Motor neuron (in vitro differentiated cells): ENCODE measurements at regions not wholly inside any gene's neighbourhood (a gene's known extent, or its start where the extent isn't known, plus 50 kb on each side); places are given as distances from the start of the nearest gene placed in this dataset.
A peak's percentile ranks its signal among the peaks of the same experiment; 100 is the strongest.

Source experiments
- ATAC-seq, 8 experiments: fragments of 200-7000 bp; cut with Tn5 transposase; replicated peaks in 6 of 8; 2 replicates each; pipeline ENCODE4 v1.8.0; 2021; ENCODE audit warnings: mild to moderate bottlenecking in 8 of 8, moderate library complexity in 8 of 8
- H3K27ac ChIP-seq, 2 donors: fragments of 250-450 bp; sonication (Bioruptor Pico); 2 replicates each; pipeline ENCODE4 v1.9.0; 2021; ENCODE audit warnings: antibody characterized with exemption in 2 of 2, mild to moderate bottlenecking in 2 of 2, moderate library complexity in 1 of 2
- H3K4me1 ChIP-seq, 2 donors: fragments of 250-450 bp; sonication (Bioruptor Pico); replicated peaks in 1 of 2; 2 replicates each; pipeline ENCODE4 v1.6.1; 2021; ENCODE audit warnings: antibody characterized with exemption in 2 of 2, mild to moderate bottlenecking in 2 of 2, moderate library complexity in 1 of 2
- H3K4me3 ChIP-seq, 5 donors: fragments of 250-450 bp; sonication (Bioruptor Pico); 2 replicates each; pipeline ENCODE4 v1.9.0; 2021; ENCODE audit warnings: antibody characterized with exemption in 5 of 5, mild to moderate bottlenecking in 5 of 5, moderate library complexity in 4 of 5
- WGBS, 10 experiments: fragments of 450-650 bp; shearing (Covaris generic); methylation state at CpG; one replicate each; pipeline ENCODE4 v1.0.0; 2022; 5-methylcytosine and 5-hydroxymethylcytosine counted together
- in situ Hi-C, 9 experiments: fragments of 400-800 bp; cut with MboI; loops; one replicate each; pipeline ENCODE4 v1.15.0; 2021; ENCODE audit warnings: low sequenced_read_pairs in 9 of 9, low pct_unique_long_range_greater_than_20kb in 2 of 9; ENCODE audit not compliant: unreplicated experiment in 9 of 9

GRCh38 chr7:81433206-81433605, 336.6 kb downstream of the HGF start:
- in situ Hi-C loops = no loop called here
- 33 to 86% (median 72%) methylated on average over 1 of the region's 1 CpG; no CpG with 5 or more reads in 4 of the 10 experiments for WGBS, 10 experiments
- H3K4me3 ChIP-seq = no peak overlapping the region
- H3K4me1 ChIP-seq = no peaks in the 10 kb centered on the region
- no peak overlapping the region for H3K27ac ChIP-seq
- no peak for ATAC-seq

DNA sequence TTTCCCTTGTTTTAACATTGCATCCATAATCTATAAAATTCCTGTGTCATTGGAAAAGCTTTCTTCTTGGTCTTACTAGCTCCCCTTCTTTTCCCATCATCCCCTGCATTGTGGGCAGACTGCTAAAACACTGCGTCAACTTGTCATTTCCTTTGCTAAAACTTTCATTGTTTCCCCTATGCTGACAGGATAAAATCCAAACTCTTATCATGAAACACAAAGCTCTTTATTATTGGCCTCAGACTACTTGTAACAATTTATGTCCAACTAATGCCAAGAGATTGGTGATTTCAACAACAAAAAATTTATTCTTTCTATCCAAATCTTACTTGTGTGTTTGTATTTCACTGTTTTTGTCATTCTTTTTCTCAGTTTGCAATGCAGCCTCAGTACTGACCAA, 339.1 kb downstream of the HGF start:
- WGBS, 10 experiments = 80 to 100% (median 100%) methylated on average over 1 of the region's 1 CpG; no CpG with 5 or more reads in 1 of the 10 experiments
- Histone ChIP-seq H3K4me1 (no peaks in the 10 kb centered on the region), H3K27ac (no peak overlapping the region), H3K4me3 (no peak overlapping the region)
- no peak for ATAC-seq
- in situ Hi-C loops = no loop called here

- Histone ChIP-seq H3K4me3 (no peak overlapping the region), H3K27ac (no peak overlapping the region), H3K4me1 (no peaks in the 10 kb centered on the region)
- 57 to 100% (median 80%) methylated on average over 1 to 5 of the region's 6 CpGs for WGBS, 10 experiments
- ATAC-seq = no peak
- in situ Hi-C loops = no loop called here
These were observed 339.7 kb downstream of the HGF start for GRCh38 chr7:81430150-81430549.

- WGBS, 10 experiments = 17 to 94% (median 75%) methylated on average over 1 to 2 of the region's 2 CpGs; no CpG with 5 or more reads in 2 of the 10 experiments
- peak in 1 of 8 experiments; percentile 41 for ATAC-seq
- no peak overlapping the region for H3K4me3 ChIP-seq
- in situ Hi-C loops = no loop called here
- H3K27ac ChIP-seq = no peak overlapping the region
- H3K4me1 ChIP-seq = no peaks in the 10 kb centered on the region
These were observed 342.4 kb downstream of the HGF start for GRCh38 chr7:81427461-81427860.

DNA sequence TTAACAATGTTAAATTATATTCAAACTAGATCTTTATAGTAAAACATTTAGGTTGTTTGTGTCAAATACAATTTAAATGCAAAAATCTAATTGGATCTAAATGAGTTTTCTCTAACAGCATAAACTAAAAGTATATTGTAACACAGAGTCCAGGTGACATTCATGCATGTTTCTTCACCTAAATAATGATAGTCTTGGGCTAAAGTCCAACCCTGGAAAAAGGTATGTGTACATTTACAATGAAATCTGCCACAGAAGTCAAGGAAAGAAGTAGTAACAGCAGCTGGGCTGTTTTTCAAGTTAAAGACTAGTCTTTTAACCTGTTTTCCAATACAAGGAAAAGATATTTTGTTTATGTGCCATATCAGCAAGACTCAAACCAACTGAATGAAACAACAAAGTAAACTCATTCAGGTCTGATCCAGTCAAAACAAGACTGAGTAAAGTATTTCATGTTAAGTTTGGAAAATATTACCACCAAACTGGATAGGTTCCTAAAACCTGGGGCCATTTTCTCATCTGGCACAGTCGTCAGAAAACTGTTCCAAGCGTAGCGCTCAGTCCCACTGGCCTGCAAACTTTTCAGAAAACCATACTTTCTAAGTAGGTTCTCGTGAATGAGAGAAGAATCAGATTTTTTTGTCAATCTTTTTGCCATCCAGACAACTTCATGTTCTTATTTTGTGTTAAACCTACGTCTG, 349.2 kb downstream of the HGF start:
- 32 to 100% (median 92%) methylated on average over 1 to 5 of the region's 5 CpGs; no CpG with 5 or more reads in 1 of the 10 experiments for WGBS, 10 experiments
- H3K4me3 ChIP-seq = no peak overlapping the region
- H3K4me1 ChIP-seq = no peaks in the 10 kb centered on the region
- in situ Hi-C loops = no loop called here
- no peak for ATAC-seq
- no peak overlapping the region for H3K27ac ChIP-seq

DNA sequence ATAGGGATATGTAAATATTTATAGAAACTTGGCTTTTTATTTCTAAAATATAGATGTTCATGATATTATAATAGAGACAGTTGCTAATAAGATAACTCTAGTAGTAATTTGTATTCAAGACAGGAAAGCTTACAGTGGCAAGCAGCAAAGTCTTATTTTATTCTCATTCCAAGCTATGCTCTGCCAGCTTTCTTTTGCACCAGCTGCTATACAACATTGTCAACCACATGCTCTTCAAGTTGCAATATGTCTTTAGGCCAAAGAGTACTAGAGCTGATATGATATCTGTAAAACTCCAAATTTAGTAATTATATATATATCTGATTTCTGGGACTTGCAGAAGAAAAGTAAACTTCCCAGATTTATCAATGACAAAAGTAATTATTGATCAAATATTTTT, 350.1 kb downstream of the HGF start:
- no peaks in the 10 kb centered on the region for H3K4me1 ChIP-seq
- no peak for ATAC-seq
- H3K4me3 ChIP-seq = no peak overlapping the region
- in situ Hi-C loops = no loop called here
- no peak overlapping the region for H3K27ac ChIP-seq

GRCh38 chr7:81416659-81417058, 353.2 kb downstream of the HGF start:
- in situ Hi-C loops = no loop called here
- peak in 3 of 8 experiments; percentile 89 to 94 (median 92) for ATAC-seq
- H3K4me3 ChIP-seq = no peak overlapping the region
- H3K4me1 ChIP-seq = no peaks in the 10 kb centered on the region
- WGBS, 10 experiments = 20 to 86% (median 45%) methylated on average over 1 of the region's 1 CpG; no CpG with 5 or more reads in 6 of the 10 experiments
- H3K27ac ChIP-seq = no peak overlapping the region

GRCh38 chr7:81415181-81415580, 354.7 kb downstream of the HGF start:
- no peak overlapping the region for H3K4me3 ChIP-seq
- no peaks in the 10 kb centered on the region for H3K4me1 ChIP-seq
- no peak overlapping the region for H3K27ac ChIP-seq
- 0 to 100% (median 71%) methylated on average over 1 of the region's 1 CpG; no CpG with 5 or more reads in 1 of the 10 experiments for WGBS, 10 experiments
- ATAC-seq = no peak
- in situ Hi-C loops = no loop called here

DNA sequence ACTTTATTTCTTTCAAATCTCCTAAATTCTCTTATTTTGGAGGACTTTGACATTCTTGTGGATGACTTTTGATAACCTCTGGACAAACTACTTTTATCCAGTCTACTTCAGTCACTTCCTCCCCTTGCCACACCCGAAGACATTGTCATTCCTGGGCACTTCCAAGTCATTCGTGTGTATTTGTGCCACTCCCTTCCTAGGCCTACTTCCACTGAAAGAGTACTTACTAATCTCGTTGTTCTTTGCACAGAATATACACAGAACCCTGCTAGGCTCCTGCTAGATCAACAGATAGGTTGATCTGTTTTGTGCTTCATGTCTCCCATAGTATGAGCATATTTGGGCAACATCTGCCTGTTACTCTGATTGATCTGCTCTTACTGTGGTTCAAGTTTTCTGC, 355.4 kb downstream of the HGF start:
- H3K4me3 ChIP-seq = no peak overlapping the region
- H3K4me1 ChIP-seq = no peaks in the 10 kb centered on the region
- ATAC-seq = no peak
- 33 to 100% (median 83%) methylated on average over 1 to 3 of the region's 3 CpGs; no CpG with 5 or more reads in 3 of the 10 experiments for WGBS, 10 experiments
- H3K27ac ChIP-seq = no peak overlapping the region
- in situ Hi-C loops = no loop called here

DNA sequence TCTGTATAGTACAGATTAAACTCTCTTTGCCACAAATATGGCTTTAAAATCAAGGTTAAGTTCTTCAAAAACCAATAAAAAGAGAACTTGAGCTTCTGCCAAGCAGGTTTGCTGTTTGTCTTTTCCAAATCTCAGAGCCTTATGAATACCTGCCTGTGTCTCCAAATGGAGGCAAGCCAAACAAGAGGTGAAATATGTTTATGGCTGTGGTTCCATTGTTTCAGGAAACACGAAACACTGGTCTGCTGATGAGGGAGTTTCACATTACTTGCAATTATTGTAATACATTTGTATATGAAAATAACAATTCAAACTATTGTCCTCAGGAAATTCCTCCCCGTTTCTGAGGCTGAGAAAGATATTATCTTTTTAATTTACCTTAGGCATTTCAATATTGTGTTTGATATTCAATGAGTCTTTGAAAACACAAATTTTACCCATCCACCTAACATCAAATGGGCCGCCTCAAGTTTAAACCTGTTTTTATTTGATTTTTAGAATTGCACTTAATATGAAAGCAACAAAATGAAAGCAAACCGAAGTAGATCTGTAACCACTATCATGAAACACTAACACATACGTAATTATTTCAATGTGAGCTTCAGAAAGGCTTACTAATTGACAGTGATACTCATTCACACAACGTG, 359.3 kb downstream of the HGF start:
- Histone ChIP-seq H3K27ac (no peak overlapping the region), H3K4me1 (no peaks in the 10 kb centered on the region), H3K4me3 (no peak overlapping the region)
- in situ Hi-C loops = no loop called here
- 15 to 94% (median 76%) methylated on average over 2 to 6 of the region's 6 CpGs for WGBS, 10 experiments
- ATAC-seq = no peak

GRCh38 chr7:81408728-81409127, 361.1 kb downstream of the HGF start:
- Histone ChIP-seq H3K4me1 (no peaks in the 10 kb centered on the region), H3K4me3 (no peak overlapping the region), H3K27ac (no peak overlapping the region)
- WGBS, 10 experiments = 60 to 100% (median 92%) methylated on average over 1 to 2 of the region's 2 CpGs; no CpG with 5 or more reads in 1 of the 10 experiments
- no peak for ATAC-seq
- in situ Hi-C loops = no loop called here

GRCh38 chr7:81407094-81407493, 362.8 kb downstream of the HGF start:
- WGBS, 10 experiments = 67 to 100% (median 100%) methylated on average over 1 to 2 of the region's 2 CpGs; no CpG with 5 or more reads in 1 of the 10 experiments
- H3K4me3 ChIP-seq = no peak overlapping the region
- no peak for ATAC-seq
- in situ Hi-C loops = no loop called here
- peaks cover 0 to 5% of the 10 kb centered on the region in 2 donors for H3K4me1 ChIP-seq
- no peak overlapping the region for H3K27ac ChIP-seq

DNA sequence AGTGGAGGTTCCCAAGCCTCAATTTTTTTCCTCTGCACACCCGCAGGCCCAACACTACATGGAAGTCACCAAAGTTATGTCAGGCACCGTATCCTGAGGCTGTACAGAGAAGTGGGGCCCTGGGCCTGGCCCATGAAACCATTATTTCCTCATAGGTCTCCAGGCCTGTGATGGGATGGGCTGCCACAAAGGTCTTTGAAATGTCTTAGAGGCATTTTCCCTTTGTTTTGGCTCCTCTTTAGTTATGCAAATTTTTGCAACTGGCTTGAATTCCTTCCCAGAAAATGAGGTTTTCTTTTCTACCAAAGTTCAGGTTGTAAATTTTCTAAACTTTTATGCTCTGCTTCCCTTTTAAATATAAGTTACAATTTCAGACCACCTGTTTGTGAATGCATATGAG, 365.2 kb downstream of the HGF start:
- Histone ChIP-seq H3K4me1 (peaks cover 0 to 6% of the 10 kb centered on the region in 2 donors), H3K4me3 (no peak overlapping the region), H3K27ac (no peak overlapping the region)
- WGBS, 10 experiments = 33 to 94% (median 67%) methylated on average over 1 to 2 of the region's 2 CpGs; no CpG with 5 or more reads in 5 of the 10 experiments
- no peak for ATAC-seq
- in situ Hi-C loops = no loop called here

DNA sequence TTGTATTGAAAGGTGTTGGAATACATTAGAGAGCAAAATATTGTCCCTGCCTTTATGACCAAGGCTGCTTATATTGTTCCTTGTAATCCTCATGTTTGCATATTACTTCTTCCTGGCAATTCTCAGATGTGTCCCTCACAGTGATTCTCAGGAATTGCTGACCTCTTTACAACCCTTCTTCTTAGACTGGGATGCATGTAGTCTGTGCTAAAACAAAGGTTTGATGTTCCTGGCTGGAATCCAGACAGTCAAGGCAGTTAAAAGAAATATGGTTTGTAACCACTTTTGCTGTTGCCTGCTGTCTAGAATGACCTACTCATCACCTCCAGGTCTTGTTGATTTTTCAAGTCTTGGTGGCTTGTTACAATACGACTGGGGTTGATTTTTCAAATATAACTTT, 367.6 kb downstream of the HGF start:
- ATAC-seq = peak in 6 of 8 experiments; percentile 41 to 94 (median 70)
- 50 to 90% (median 75%) methylated on average over 1 of the region's 1 CpG; no CpG with 5 or more reads in 2 of the 10 experiments for whole genome bisulfite sequencing, 10 experiments
- H3K4me3 ChIP-seq = no peak overlapping the region
- no peak overlapping the region for H3K27ac ChIP-seq
- H3K4me1 ChIP-seq = peaks cover 0 to 6% of the 10 kb centered on the region in 2 donors
- in situ Hi-C loops = no loop called here
